Posterior vena cava (tissue), 2 donors: ENCODE measurements at regions not wholly inside any gene's neighbourhood (a gene's known extent, or its start where the extent isn't known, plus 50 kb on each side); places are given as distances from the start of the nearest gene placed in this dataset.
"Not testable (repeated sequence)": the region's sequence is repeated elsewhere in the genome, so short reads cannot be mapped to it uniquely, and the experiment has no call there.

Experiments used
- DNase-seq: peaks from one replicate; pipeline ENCODE4 v3.0.0-alpha.2; 2020; ENCODE audit warnings: low spot score
- intact Hi-C, 2 donors: fragments of 100-400 bp; cut with DNase I; formaldehyde crosslinking; loops; one replicate each; pipeline versions ENCODE4 v1.14.1 to v1.14.2; 2022 to 2023
- donor health status: DM: yes; HTN: yes; CAD: no.
- donor health status: DM: yes; HTN: yes; CAD: no.

DNA sequence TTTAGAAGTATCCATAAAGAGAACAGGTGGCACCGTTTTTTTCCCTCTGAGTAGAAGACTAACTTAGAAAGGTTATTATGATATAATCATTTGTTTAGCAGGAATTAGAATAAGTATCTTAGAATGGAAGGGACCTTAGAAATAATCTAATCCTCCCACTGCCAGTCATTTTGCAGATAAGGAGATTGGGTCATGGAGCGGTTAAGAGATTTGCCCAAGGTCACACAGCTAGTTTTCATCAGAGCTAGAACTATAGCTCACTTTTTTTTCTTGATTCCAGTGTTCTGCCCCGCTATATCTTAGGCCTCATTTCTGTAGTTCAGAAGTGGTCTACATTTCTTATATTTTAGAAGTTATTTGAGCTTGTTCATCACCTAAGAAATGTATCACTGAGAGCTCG, 139.6 kb downstream of the PRL start:
- DNase-seq = no peak

GRCh38 chr6:22164236-22164635, 132.6 kb downstream of the PRL start:
- intact Hi-C loops = no loop called here
- no peak for DNase-seq

More for the DNA sequence above, 139.6 kb downstream of the PRL start:
- intact Hi-C loops = no loop called here

- intact Hi-C loops, DNase-seq: not testable (repeated sequence)
Measured at GRCh38 chr6:22171006-22171405, 125.8 kb downstream of the PRL start.

- intact Hi-C loops, DNase-seq: not testable (repeated sequence)
Measured at GRCh38 chr6:22171885-22172284, 125.0 kb downstream of the PRL start.

GRCh38 chr6:22173311-22173710, 123.5 kb downstream of the PRL start:
- DNase-seq = no peak
- intact Hi-C loops = no loop called here

GRCh38 chr6:22180250-22180649, 116.6 kb downstream of the PRL start:
- intact Hi-C loops, DNase-seq: not testable (repeated sequence)

- no peak for DNase-seq
- intact Hi-C loops = no loop called here
Measured at GRCh38 chr6:22184371-22184770, 112.5 kb downstream of the PRL start.

DNA sequence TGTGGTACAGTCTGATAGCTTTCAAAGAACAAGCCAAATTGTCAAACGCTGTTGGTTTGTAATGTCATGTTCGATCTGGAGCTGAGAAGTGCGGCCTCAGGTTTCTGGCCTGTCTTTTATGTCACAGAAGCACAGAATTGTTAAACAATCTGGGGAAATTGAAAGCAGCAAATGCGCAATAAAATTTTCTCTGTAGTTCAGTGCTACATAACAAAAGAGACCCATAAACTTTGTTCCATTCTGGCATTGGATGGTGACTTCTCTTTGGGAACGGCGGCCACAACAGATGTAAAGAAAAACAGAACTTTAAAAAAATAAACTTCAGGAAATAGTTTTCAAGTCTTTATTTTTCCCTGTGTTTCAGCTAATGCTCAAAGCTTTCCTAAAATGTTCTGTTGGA, 106.9 kb downstream of the PRL start:
- no peak for DNase-seq
- intact Hi-C loops = no loop called here

DNA sequence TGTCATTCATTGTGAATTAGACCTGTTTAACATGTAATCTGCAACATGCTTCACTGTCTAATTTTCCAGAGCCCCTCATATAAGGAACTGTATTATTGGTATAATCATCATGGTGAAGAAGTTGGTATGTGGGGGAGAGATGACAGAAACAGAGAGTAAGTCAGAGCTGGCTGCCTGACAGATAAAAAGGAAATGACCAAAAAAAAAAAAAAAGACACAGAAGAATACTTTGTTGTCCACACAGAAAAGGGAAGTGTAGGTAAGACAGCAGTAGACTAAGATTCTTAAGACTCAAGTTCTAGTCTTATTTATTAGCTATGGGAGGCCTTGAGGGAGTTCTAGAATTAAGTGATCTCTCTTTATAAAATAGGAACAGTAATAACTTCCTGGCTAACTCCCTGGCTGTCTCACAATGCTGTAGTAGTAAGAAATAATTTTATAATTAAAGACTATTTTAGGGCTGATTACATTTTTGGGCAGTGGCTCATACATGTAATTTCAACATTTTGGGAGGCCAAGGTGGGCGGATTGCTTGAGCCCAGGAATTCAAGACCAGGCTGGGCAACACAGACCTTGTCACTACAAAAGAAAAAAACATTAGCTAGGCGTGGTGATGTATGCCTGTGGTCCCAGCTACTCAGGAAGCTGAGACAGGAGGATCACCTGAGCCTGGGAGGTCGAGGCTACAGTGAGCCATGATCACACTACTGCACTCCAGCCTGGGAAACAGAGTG, 102.5 kb downstream of the PRL start:
- no peak for DNase-seq
- intact Hi-C loops = no loop called here

GRCh38 chr6:22199771-22200170, 97.1 kb downstream of the PRL start:
- no peak for DNase-seq
- intact Hi-C loops = loop anchor here in 1 of 2 donors (5.0 kb wide), 1 partner anchor 1243 kb away; no protein-coding TSS in a partner anchor

GRCh38 chr6:22204153-22204552, 92.7 kb downstream of the PRL start:
- intact Hi-C loops = no loop called here
- DNase-seq = no peak

- DNase-seq = no peak
- intact Hi-C loops = no loop called here
Measured at GRCh38 chr6:22205266-22205665, 91.6 kb downstream of the PRL start.

DNA sequence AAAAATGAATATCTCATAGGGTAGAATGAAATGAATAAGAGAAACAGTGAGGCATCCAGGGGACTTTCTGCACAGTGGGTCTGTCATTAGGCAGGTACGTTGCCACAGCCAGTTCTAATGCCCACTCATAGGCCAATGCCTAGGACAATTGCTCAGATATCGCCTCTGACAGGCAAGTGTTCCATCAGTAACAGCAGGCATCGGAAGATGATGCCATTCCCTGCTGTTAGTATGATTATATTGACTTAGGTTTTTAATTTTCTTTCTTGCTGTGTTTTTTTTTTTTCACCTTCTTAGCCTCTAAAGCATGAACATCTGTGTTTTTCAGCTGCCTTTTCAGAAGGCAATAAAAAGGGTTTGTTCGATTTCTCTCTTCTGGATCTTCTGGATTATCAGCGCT, 90.7 kb downstream of the PRL start:
- DNase-seq = no peak
- intact Hi-C loops = no loop called here

GRCh38 chr6:22208026-22208425, 88.8 kb downstream of the PRL start:
- intact Hi-C loops = no loop called here
- DNase-seq = no peak

DNA sequence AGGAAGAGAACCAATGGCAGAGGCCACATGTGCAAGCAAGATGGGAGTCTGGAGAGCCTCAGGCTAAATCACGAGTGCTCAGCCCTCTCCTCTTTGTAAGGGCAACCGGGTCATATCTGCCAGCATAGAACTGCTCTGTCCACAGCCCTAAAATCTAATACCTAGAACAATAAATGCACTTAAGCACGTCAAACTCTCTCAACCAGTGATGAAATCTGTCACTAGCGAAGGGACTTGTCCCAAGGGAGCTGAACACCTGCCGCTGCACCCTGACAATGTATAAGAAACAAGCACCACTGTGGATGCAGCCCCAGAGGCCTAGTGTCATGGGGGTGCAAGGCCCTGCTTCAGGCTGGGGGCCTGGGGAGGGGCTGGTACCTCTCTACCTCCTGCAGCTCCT, 82.5 kb downstream of the PRL start:
- intact Hi-C loops = no loop called here
- no peak for DNase-seq

DNA sequence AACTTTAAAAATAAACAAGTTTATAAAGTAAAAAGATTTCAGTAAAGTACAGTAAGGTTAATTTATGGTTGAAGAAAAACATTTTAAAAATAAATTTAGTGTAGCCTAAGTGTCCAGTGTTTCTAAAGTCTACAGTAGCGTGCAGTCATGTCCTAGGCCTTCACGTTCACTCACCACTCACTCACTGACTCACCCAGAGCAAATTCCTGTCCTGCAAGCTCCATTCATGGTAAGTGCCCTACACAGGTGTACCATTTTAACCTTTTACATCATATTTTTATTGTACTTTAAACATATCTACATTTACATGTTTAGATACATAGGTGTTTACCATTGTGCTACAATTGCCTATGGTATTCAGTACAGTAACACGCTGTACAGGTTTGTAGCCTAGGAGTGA, 81.4 kb downstream of the PRL start:
- DNase-seq, intact Hi-C loops: not testable (repeated sequence)

DNA sequence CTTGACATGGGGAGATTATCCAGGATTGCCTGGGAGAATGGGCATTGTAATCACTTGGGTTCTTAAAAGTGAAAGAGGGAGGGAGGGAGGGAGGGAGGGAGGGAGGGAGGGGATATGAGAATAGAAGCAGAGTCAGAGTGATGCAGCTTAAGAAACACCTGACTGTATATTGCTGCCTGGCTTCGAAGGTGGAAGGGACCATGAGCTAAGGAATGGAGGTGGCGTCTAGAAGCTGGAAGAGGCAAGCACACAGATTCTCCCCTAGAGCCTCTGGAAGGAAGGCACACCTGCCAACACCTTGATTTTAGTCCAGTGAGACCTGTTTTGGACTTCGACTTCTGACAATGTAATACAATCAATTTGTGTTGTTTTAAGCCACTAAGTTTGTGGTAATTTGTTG, 78.4 kb downstream of the PRL start:
- intact Hi-C loops = no loop called here

GRCh38 chr6:22219925-22220324, 76.9 kb downstream of the PRL start:
- no peak for DNase-seq
- intact Hi-C loops = no loop called here

More for the DNA sequence above, 78.4 kb downstream of the PRL start:
- no peak for DNase-seq

DNA sequence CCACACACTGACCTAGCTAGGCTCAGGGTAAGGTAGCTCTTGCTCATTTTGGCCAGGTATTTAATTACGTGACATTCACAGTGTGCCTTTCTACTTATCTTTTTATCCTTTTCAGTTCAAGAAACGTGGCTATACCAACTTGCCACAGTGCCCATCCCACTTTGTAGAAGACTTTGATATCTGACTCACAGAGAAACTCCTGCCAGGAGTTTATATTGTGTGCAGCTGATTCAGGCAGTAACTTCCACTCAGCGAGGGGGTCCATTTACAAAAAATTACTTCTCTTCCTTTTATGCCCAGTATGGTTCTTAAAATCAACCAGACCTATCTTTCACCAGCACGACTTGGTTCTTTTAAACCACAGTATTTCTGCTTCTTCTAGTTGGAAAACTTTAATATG, 75.6 kb downstream of the PRL start:
- intact Hi-C loops = no loop called here
- no peak for DNase-seq

DNA sequence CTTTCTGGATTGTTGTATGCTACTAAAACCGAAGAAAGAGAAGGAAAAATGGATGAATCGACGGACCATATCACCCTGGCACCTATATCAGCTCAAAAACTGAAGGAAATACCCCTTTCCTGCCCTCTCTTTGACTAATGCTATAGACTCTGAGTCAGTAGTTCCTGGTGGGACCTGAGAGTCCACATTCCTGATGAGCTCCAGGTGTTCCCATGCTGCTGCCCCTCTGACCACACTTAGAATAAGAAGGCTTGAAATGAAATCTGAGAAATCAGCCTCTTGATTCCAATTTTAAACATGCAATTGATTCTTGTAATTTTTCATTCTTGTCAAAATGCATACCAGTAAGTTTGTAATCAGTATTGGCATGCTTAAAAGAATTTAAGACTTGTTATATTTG, 75.2 kb downstream of the PRL start:
- intact Hi-C loops = no loop called here
- DNase-seq = no peak

DNA sequence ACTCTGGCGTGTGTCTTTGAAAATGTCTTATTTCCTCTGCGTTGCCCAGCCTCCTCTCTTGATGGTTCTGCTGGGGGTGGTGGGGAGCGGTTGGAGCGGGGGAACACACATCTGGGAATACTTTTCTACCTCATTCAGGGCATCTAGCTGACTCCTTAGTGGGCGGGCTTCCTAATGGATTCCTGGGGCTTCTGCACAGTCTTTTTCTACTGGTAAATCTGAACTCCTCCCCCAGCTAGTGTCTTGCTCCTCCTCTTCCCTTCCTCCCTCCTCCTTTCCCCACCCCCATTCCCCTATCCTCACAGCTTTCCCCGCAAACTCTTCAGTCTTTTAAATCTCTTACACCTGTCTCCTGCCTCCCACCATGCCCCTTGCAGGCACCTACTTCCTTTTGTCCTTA, 74.4 kb downstream of the PRL start:
- no peak for DNase-seq
- intact Hi-C loops = no loop called here
